Stimulated activated CD8-positive, alpha-beta memory T cell treated with anti-CD3 and anti-CD28 coated beads, Interleukin-12 subunit alpha, Interleukin-12 subunit beta, amount 100 ng/mL, for 1 hour (primary cell): ENCODE measurements at regions not wholly inside any gene's neighbourhood (a gene's known extent, or its start where the extent isn't known, plus 50 kb on each side); places are given as distances from the start of the nearest gene placed in this dataset.

Experiments
- DNase-seq: peaks from one replicate; pipeline ENCODE4 v3.0.0-alpha.2; 2020; ENCODE audit warnings: low read depth

- DNase-seq = no peak
Measured at GRCh38 chr2:12059616-12060441, 313.4 kb downstream of the LPIN1 start.

- DNase-seq = no peak
Measured at GRCh38 chr2:12060886-12061285, 314.5 kb downstream of the LPIN1 start.

- DNase-seq = no peak
Measured at GRCh38 chr2:12061286-12062052, 315.0 kb downstream of the LPIN1 start.

GRCh38 chr2:12062053-12062395 lies 315.6 kb downstream of the LPIN1 start:
- no peak for DNase-seq

GRCh38 chr2:12063210-12063609 lies 316.8 kb downstream of the LPIN1 start:
- no peak for DNase-seq

- DNase-seq = no peak
Measured at GRCh38 chr2:12064153-12064552, 317.7 kb downstream of the LPIN1 start.

GRCh38 chr2:12066116-12066515 lies 319.7 kb downstream of the LPIN1 start:
- no peak for DNase-seq

- DNase-seq = no peak
Measured at GRCh38 chr2:12066986-12067385, 320.6 kb downstream of the LPIN1 start.

GRCh38 chr2:12068796-12069538 lies 322.5 kb downstream of the LPIN1 start:
- no peak for DNase-seq

- no peak for DNase-seq
Measured at GRCh38 chr2:12070153-12070552, 323.7 kb downstream of the LPIN1 start.

- DNase-seq = no peak
Measured at GRCh38 chr2:12070581-12070980, 324.1 kb downstream of the LPIN1 start.

GRCh38 chr2:12071318-12071717 lies 324.9 kb downstream of the LPIN1 start:
- DNase-seq = no peak

GRCh38 chr2:12073217-12073852 lies 326.9 kb downstream of the LPIN1 start:
- no peak for DNase-seq

GRCh38 chr2:12074126-12074844 lies 327.9 kb downstream of the LPIN1 start:
- DNase-seq = no peak

- DNase-seq = no peak
Measured at GRCh38 chr2:12074845-12075217, 328.4 kb downstream of the LPIN1 start.

- no peak for DNase-seq
Measured at GRCh38 chr2:12075603-12076002, 329.2 kb downstream of the LPIN1 start.

- no peak for DNase-seq
Measured at GRCh38 chr2:12076810-12077209, 330.4 kb downstream of the LPIN1 start.

GRCh38 chr2:12080360-12080759 lies 333.9 kb downstream of the LPIN1 start:
- DNase-seq = no peak

- DNase-seq = no peak
Measured at GRCh38 chr2:12081481-12082210, 335.2 kb downstream of the LPIN1 start.

GRCh38 chr2:12083081-12083581 lies 336.7 kb downstream of the LPIN1 start:
- DNase-seq = no peak
